A673 (cell line): ENCODE measurements at regions not wholly inside any gene's neighbourhood (a gene's known extent, or its start where the extent isn't known, plus 50 kb on each side); places are given as distances from the start of the nearest gene placed in this dataset.

Experiments
- EZH2 ChIP-seq: fragments of 200-600 bp; sonication (generic); IDR thresholded peaks from 2 replicates; pipeline ENCODE4 v1.6.1; 2017; ENCODE audit warnings: borderline replicate concordance, low read depth, mild to moderate bottlenecking, mixed read lengths, antibody characterized with exemption, low read length; ENCODE audit not compliant: poor library complexity, severe bottlenecking
- TF ChIP-seq, protein P1 (sequence below): fragments of 300-800, 200-600 bp; sonication (generic); conservative IDR thresholded peaks from 2 replicates; pipeline ENCODE4 v1.5.1; 2017; ENCODE audit warnings: low read depth, mild to moderate bottlenecking, antibody characterized with exemption, low read length, moderate library complexity, mixed read lengths

DNA sequence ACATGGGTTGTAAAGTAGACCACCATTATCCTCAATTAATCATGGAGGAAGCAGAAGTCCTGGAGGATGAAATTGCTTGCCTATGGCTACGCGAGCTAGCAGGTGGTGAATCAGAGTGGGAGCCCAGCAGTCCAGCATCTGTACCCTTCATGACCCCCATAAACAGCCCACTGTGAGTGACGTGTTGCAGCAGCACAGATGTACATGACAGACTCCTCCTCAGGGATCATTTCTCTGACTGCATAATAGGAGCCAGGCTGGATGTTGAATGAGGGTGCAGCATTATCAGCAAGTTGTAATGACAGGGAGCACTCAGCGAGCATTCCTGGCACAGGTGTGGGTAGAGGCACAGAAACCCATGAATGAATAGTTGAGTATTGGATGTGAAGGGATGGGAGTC, 339.3 kb downstream of the MYCN start:
- TF ChIP-seq, protein P1, sequence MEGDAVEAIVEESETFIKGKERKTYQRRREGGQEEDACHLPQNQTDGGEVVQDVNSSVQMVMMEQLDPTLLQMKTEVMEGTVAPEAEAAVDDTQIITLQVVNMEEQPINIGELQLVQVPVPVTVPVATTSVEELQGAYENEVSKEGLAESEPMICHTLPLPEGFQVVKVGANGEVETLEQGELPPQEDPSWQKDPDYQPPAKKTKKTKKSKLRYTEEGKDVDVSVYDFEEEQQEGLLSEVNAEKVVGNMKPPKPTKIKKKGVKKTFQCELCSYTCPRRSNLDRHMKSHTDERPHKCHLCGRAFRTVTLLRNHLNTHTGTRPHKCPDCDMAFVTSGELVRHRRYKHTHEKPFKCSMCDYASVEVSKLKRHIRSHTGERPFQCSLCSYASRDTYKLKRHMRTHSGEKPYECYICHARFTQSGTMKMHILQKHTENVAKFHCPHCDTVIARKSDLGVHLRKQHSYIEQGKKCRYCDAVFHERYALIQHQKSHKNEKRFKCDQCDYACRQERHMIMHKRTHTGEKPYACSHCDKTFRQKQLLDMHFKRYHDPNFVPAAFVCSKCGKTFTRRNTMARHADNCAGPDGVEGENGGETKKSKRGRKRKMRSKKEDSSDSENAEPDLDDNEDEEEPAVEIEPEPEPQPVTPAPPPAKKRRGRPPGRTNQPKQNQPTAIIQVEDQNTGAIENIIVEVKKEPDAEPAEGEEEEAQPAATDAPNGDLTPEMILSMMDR: no peak
- no peak for TF ChIP-seq EZH2
